ENCODE measurements at regions not wholly inside any gene's neighbourhood (a gene's known extent, or its start where the extent isn't known, plus 50 kb on each side); places are given as distances from the start of the nearest gene placed in this dataset.

GRCh38 chr6:153442096-153442495, 311.0 kb upstream of the RGS17 start:
- H3K4ac ChIP-seq (replicated peaks; ENCODE audit: insufficient read length, low read depth, low read length) = no peak overlapping the region
- H3K79me2 ChIP-seq (ENCODE audit: control insufficient read depth in 1 of 2, insufficient read depth in 2 of 2, low read length in 2 of 2) = no peaks in the 10 kb centered on the region
- CTCF ChIA-PET (ENCODE audit: partially characterized antibody) = no interaction called here
- no peak overlapping the region for H3K56ac ChIP-seq (replicated peaks; ENCODE audit: insufficient read length, low read depth, low read length)
- no peak overlapping the region for H2AK5ac ChIP-seq (ENCODE audit: low read depth, low read length)
- no peak overlapping the region for H3K4me3 ChIP-seq (ENCODE audit: extremely low read depth in 1 of 4, insufficient read depth in 2 of 4, low read depth in 3 of 4, low read length in 4 of 4)
- H2BK20ac ChIP-seq (ENCODE audit: low read length) = peak overlapping the region; percentile 27; the same call in 1 of the 2 replicates
- peak overlapping the region; percentile 64; the same call in 1 of the 2 replicates for H3K18ac ChIP-seq (ENCODE audit: extremely low read depth, low read length)
- H2BK120ac ChIP-seq (replicated peaks; ENCODE audit: low read depth, low read length) = no peak overlapping the region
- H2BK12ac ChIP-seq (ENCODE audit: low read depth, low read length) = no peak overlapping the region
- H3K23ac ChIP-seq (ENCODE audit: insufficient read length) = no peak overlapping the region
- H4K91ac ChIP-seq (replicated peaks; ENCODE audit: insufficient read length, low read length) = no peak overlapping the region
- H3K27me3 ChIP-seq (replicated peaks in 1 of 4; ENCODE audit: control insufficient read depth in 3 of 4, extremely low read depth in 1 of 4, insufficient read depth in 3 of 4, low read length in 3 of 4) = no peaks in the 10 kb centered on the region
- TF ChIP-seq RAD21 (IDR thresholded peaks at IDR 0.05 in 1 of 2, conservative IDR thresholded peaks at IDR 0.05 in 1 of 2; ENCODE audit: low read depth in 2 of 2, low read length in 2 of 2) = no peak
- TF ChIP-seq EZH2 (IDR thresholded peaks at IDR 0.05; ENCODE audit: low read depth, low read length, severe bottlenecking) = no peak
- no peak for TF ChIP-seq BRCA1 (IDR thresholded peaks at IDR 0.05; ENCODE audit: low read depth, low read length)
- TF ChIP-seq EGR1 (IDR thresholded peaks at IDR 0.05; ENCODE audit: borderline replicate concordance, low read depth, low read length) = no peak
- TF ChIP-seq KDM5A (IDR thresholded peaks at IDR 0.05; ENCODE audit: low read length) = no peak
- no peak for TF ChIP-seq SAP30 (IDR thresholded peaks at IDR 0.05; ENCODE audit: insufficient read depth, insufficient replicate concordance, low read length)
- H3K79me1 ChIP-seq (ENCODE audit: low read depth, low read length) = no peaks in the 10 kb centered on the region
- H3K27ac ChIP-seq (ENCODE audit: low read depth, low read length) = no peak overlapping the region; the same call in 1 of the 2 replicates
- no peak overlapping the region for H4K8ac ChIP-seq (ENCODE audit: extremely low read depth, insufficient read depth, low read length)
- POLR2A ChIA-PET (ENCODE audit: partially characterized antibody) = no interaction called here
- DNase-seq (ENCODE audit: low read depth in 1 of 2, low spot score in 2 of 2) = no peak
- peak overlapping the region; percentile 73; the same call in 1 of the 2 replicates for H2BK5ac ChIP-seq (ENCODE audit: low read depth, low read length)
- H3K9me3 ChIP-seq (ENCODE audit: insufficient read depth in 2 of 2, low read depth in 1 of 2, low read length in 1 of 2) = peaks cover 6 to 7% of the 10 kb centered on the region in 2 experiments; a peak in 2 of 4 replicates
- peak overlapping the region; percentile 40 to 48 for H3K4me2 ChIP-seq (ENCODE audit: insufficient read depth in 1 of 2, low read depth in 2 of 2, low read length in 2 of 2)
- peaks cover 0 to 7% (median 2%) of the 10 kb centered on the region in 4 experiments; a peak in 2 of 7 replicates for H3K4me1 ChIP-seq (replicated peaks in 1 of 4; ENCODE audit: control insufficient read depth in 3 of 4, insufficient read depth in 4 of 4, low read length in 3 of 4)
- no peak overlapping the region for H3K14ac ChIP-seq (ENCODE audit: insufficient read length)
- no peak overlapping the region for H3K9ac ChIP-seq (replicated peaks in 1 of 4; ENCODE audit: extremely low read depth in 1 of 4, low read depth in 3 of 4, low read length in 3 of 4)
- 33% methylated on average over 2 of the region's 2 CpGs; no CpG with 5 or more reads in 1 of the 2 experiments for WGBS, 2 experiments (ENCODE audit: extremely low coverage in 1 of 2, insufficient coverage in 1 of 2, insufficient read length in 1 of 2, insufficient replicate concordance in 2 of 2, low coverage in 1 of 2, low lambda C conversion rate in 2 of 2, missing lambda C conversion rate in 1 of 2)
- H4K5ac ChIP-seq (ENCODE audit: insufficient read length, low read depth, low read length) = no peak overlapping the region
- no peak overlapping the region for H2BK15ac ChIP-seq (ENCODE audit: low read length)
- peaks cover 0 to 6% (median 0%) of the 10 kb centered on the region in 4 experiments; a peak in 2 of 8 replicates for H3K36me3 ChIP-seq (ENCODE audit: control insufficient read depth in 2 of 4, insufficient read depth in 4 of 4, low read length in 3 of 4)
- peak; percentile 32 for FAIRE-seq
- H4K20me1 ChIP-seq (replicated peaks in 1 of 2; ENCODE audit: control insufficient read depth in 1 of 2, insufficient read depth in 2 of 2, low read length in 2 of 2) = no peaks in the 10 kb centered on the region
- H3K23me2 ChIP-seq (ENCODE audit: low read depth, low read length) = no peaks in the 10 kb centered on the region
- H2AFZ ChIP-seq (ENCODE audit: low read length) = no peak overlapping the region
